GM23338 (cell line): ENCODE measurements at regions not wholly inside any gene's neighbourhood (a gene's known extent, or its start where the extent isn't known, plus 50 kb on each side); places are given as distances from the start of the nearest gene placed in this dataset.

Experiments
- CREB1 ChIP-seq: fragments of 250-450 bp; sonication (Bioruptor Pico); IDR thresholded peaks from 2 replicates; pipeline ENCODE4 v1.5.0; 2020; ENCODE audit warnings: low read depth, mild to moderate bottlenecking, moderate library complexity
- CTCF ChIP-seq, 2 experiments: fragments of 200-600 bp in 1 of 2; sonication (generic) in 1 of 2; conservative IDR thresholded peaks; 2 replicates each; pipeline versions ENCODE4 v1.5.1 to v1.6.1; 2016 to 2017; ENCODE audit warnings: antibody characterized with exemption in 2 of 2, low read depth in 2 of 2, mild to moderate bottlenecking in 2 of 2, moderate library complexity in 1 of 2
- EZH2 ChIP-seq: fragments of 200-600 bp; sonication (generic); IDR thresholded peaks from one replicate; pipeline ENCODE4 v1.8.0; 2017; ENCODE audit warnings: antibody characterized with exemption, mild to moderate bottlenecking, low read depth; ENCODE audit not compliant: unreplicated experiment
- EZH2phosphoT487 ChIP-seq: fragments of 200-600 bp; sonication (generic); IDR thresholded peaks from one replicate; pipeline ENCODE4 v1.8.1; 2018; ENCODE audit warnings: antibody characterized with exemption; ENCODE audit not compliant: unreplicated experiment
- JUNB ChIP-seq: IDR thresholded peaks from one replicate; pipeline ENCODE4 v1.6.1; 2016; ENCODE audit warnings: antibody characterized with exemption; ENCODE audit not compliant: unreplicated experiment
- NANOG ChIP-seq: IDR thresholded peaks from 2 replicates; pipeline ENCODE4 v1.6.1; 2016; ENCODE audit warnings: antibody characterized with exemption, borderline replicate concordance
- POLR2AphosphoS5 ChIP-seq: IDR thresholded peaks from 2 replicates; pipeline ENCODE4 v1.6.1; 2016; ENCODE audit warnings: antibody characterized with exemption, low read depth
- REST ChIP-seq: IDR thresholded peaks from one replicate; pipeline ENCODE4 v1.6.1; 2018; ENCODE audit warnings: antibody characterized with exemption; ENCODE audit not compliant: unreplicated experiment
- TF ChIP-seq, protein P1 (sequence below): IDR thresholded peaks from 2 replicates; pipeline ENCODE4 v1.6.1; 2016; ENCODE audit warnings: antibody characterized with exemption

DNA sequence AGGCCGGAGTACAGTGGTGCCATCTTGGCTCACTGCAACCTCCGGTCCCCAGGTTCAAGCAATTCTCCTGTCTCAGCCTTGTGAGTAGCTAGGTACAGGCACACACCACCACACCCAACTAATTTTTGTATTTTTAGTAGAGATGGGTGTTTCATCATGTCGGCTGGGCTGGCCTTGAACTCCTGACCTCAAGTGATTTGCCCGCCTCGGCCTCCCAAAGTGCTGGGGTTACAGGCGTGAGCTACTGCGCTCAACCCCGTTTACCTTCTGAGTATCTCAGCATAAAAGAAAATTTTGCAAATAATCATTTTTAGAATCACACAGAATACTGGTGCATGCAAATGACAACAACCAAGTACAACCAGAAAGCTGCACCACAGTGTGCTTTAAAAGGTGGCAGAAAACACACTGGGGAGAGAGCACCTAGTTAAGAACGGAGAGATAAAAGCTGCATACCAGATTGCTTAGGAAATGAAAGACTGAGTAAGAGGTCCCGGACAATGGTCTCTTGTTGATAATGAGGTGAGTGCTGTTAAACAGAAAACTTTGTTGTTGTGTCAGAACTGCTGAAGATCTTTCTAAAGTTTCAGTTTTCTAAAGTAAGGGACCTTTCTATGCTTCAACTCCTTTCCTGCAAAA is 189.6 kb downstream of the ACTR3 start:
- TF ChIP-seq CTCF (conservative IDR thresholded peaks at IDR 0.05; ENCODE audit: low read depth in 2 of 2) (no peak), EZH2 (no peak), JUNB (no peak), CREB1 (CRISPR knock-in tag) (no peak), REST (no peak), POLR2AphosphoS5 (no peak), EZH2phosphoT487 (no peak), NANOG (no peak)
- TF ChIP-seq, protein P1, sequence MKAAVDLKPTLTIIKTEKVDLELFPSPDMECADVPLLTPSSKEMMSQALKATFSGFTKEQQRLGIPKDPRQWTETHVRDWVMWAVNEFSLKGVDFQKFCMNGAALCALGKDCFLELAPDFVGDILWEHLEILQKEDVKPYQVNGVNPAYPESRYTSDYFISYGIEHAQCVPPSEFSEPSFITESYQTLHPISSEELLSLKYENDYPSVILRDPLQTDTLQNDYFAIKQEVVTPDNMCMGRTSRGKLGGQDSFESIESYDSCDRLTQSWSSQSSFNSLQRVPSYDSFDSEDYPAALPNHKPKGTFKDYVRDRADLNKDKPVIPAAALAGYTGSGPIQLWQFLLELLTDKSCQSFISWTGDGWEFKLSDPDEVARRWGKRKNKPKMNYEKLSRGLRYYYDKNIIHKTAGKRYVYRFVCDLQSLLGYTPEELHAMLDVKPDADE = no peak
